Neural cell (in vitro differentiated cells): ENCODE measurements at regions not wholly inside any gene's neighbourhood (a gene's known extent, or its start where the extent isn't known, plus 50 kb on each side); places are given as distances from the start of the nearest gene placed in this dataset.

Source experiments
- H2AFZ ChIP-seq: fragments of 200-600, 300-800 bp; sonication (generic), shearing (Covaris generic); 2 replicates; pipeline ENCODE4 v1.6.0; 2014; ENCODE audit warnings: low read depth, mild to moderate bottlenecking, antibody characterized with exemption, low read length, moderate library complexity
- H3F3A ChIP-seq: fragments of 200-600 bp; shearing (Covaris generic); 2 replicates; pipeline ENCODE4 v1.6.1; 2016; ENCODE audit warnings: mild to moderate bottlenecking, moderate library complexity, mixed read lengths, antibody characterized with exemption, low read length; ENCODE audit not compliant: insufficient read depth, poor library complexity, severe bottlenecking
- H3K27ac ChIP-seq: fragments of 200-600, 300-800 bp; sonication (generic), shearing (Covaris generic); 2 replicates; pipeline ENCODE4 v1.5.1; 2014; ENCODE audit warnings: mild to moderate bottlenecking, low read length, moderate library complexity
- H3K27me3 ChIP-seq: fragments of 300-800, 200-600 bp; sonication (generic), shearing (Covaris generic); 2 replicates; pipeline ENCODE4 v1.6.0; 2014; ENCODE audit warnings: mild to moderate bottlenecking, low read depth, low read length, moderate library complexity; ENCODE audit not compliant: insufficient read depth
- H3K36me3 ChIP-seq: fragments of 300-800, 200-600 bp; sonication (generic), shearing (Covaris generic); 2 replicates; pipeline ENCODE4 v1.5.1; 2014; ENCODE audit warnings: mild to moderate bottlenecking, antibody characterized with exemption, low read length, moderate library complexity; ENCODE audit not compliant: insufficient read depth
- H3K4me2 ChIP-seq: fragments of 300-800, 200-600 bp; sonication (generic), shearing (Covaris generic); 2 replicates; pipeline ENCODE4 v1.6.0; 2014; ENCODE audit warnings: mild to moderate bottlenecking, low read length
- H3K4me3 ChIP-seq: fragments of 300-800, 200-600 bp; sonication (generic), shearing (Covaris generic); 2 replicates; pipeline ENCODE4 v1.5.1; 2014; ENCODE audit warnings: mild to moderate bottlenecking, low read length, moderate library complexity
- H3K79me2 ChIP-seq: fragments of 200-600 bp; shearing (Covaris generic); replicated peaks from 2 replicates; pipeline ENCODE4 v1.6.0; 2014; ENCODE audit warnings: mild to moderate bottlenecking, low read length, moderate library complexity; ENCODE audit not compliant: insufficient read depth
- H3K9ac ChIP-seq: fragments of 300-800, 200-600 bp; sonication (generic), shearing (Covaris generic); 2 replicates; pipeline ENCODE4 v1.6.1; 2016; ENCODE audit warnings: mild to moderate bottlenecking, low read length, mixed read lengths
- H3K9me2 ChIP-seq: fragments of 200-600 bp; shearing (Covaris generic); 2 replicates; pipeline ENCODE4 v1.6.1; 2016; ENCODE audit warnings: mild to moderate bottlenecking, low read length, mixed read lengths; ENCODE audit not compliant: insufficient read depth
- H3K9me3 ChIP-seq: fragments of 200-600, 300-800 bp; sonication (generic), shearing (Covaris generic); 2 replicates; pipeline ENCODE4 v1.6.1; 2016; ENCODE audit warnings: mild to moderate bottlenecking, mixed run types, low read length, moderate library complexity, mixed read lengths
- H4K20me1 ChIP-seq: fragments of 200-600 bp; shearing (Covaris generic); 2 replicates; pipeline ENCODE4 v1.6.1; 2016; ENCODE audit warnings: mild to moderate bottlenecking, mixed run types; ENCODE audit not compliant: insufficient read depth
- EP300 ChIP-seq: fragments of 450-650 bp; conservative IDR thresholded peaks from 2 replicates; pipeline ENCODE4 v1.6.1; 2014; ENCODE audit warnings: antibody characterized with exemption, mild to moderate bottlenecking, moderate library complexity; ENCODE audit not compliant: poor library complexity, severe bottlenecking
- EZH2 ChIP-seq: fragments of 200-600, 300-800 bp; shearing (Covaris generic), sonication (generic); IDR thresholded peaks from 2 replicates; pipeline ENCODE4 v1.6.1; 2014; ENCODE audit warnings: antibody characterized with exemption, low read length, borderline replicate concordance, mild to moderate bottlenecking; ENCODE audit not compliant: insufficient read depth, poor library complexity, severe bottlenecking
- MXI1 ChIP-seq: fragments of 450-650 bp; conservative IDR thresholded peaks from 2 replicates; pipeline ENCODE4 v1.6.1; 2014; ENCODE audit warnings: antibody characterized with exemption, mild to moderate bottlenecking; ENCODE audit not compliant: poor library complexity, severe bottlenecking
- POLR2AphosphoS5 ChIP-seq: IDR thresholded peaks from 2 replicates; pipeline ENCODE4 v1.6.1; 2012
- RAD21 ChIP-seq: fragments of 450-650 bp; conservative IDR thresholded peaks from 2 replicates; pipeline ENCODE4 v1.6.1; 2014; ENCODE audit warnings: antibody characterized with exemption, mild to moderate bottlenecking, moderate library complexity
- REST ChIP-seq: IDR thresholded peaks from 2 replicates; pipeline ENCODE4 v1.6.1; 2012; ENCODE audit warnings: borderline replicate concordance
- SMC3 ChIP-seq: fragments of 450-650 bp; conservative IDR thresholded peaks from 2 replicates; pipeline ENCODE4 v1.6.1; 2014; ENCODE audit warnings: antibody characterized with exemption, mild to moderate bottlenecking, moderate library complexity; ENCODE audit not compliant: poor library complexity
- TAF1 ChIP-seq: IDR thresholded peaks from 2 replicates; pipeline ENCODE4 v1.6.1; 2012; ENCODE audit warnings: low read depth
- TF ChIP-seq, protein P1 (sequence below): fragments of 450-650 bp; IDR thresholded peaks from 2 replicates; pipeline ENCODE4 v1.5.1; 2014; ENCODE audit warnings: antibody characterized with exemption, mild to moderate bottlenecking, moderate library complexity; ENCODE audit not compliant: poor library complexity, severe bottlenecking

DNA sequence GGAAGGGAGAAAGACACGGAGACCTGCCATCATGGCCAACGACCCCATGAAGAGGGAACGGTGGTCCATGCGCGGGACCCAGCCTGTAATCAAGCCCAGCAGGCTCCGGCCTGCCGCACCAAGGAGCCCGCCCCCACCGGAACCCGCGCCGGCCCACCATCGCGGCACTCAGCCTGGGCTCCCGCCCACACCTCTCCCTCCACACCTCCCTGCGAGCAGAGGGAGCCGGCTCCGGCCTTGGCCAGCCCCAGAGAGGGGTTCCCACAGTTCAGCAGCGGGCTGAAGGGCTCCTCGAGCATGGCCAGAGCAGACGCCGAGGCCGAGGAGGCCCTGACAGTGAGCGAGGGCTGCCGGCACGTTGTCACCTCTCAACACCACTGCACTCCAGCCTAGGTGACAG is 1302.8 kb upstream of the CNTN5 start:
- Histone ChIP-seq H4K20me1 (no peaks in the 10 kb centered on the region), H3K27me3 (no peaks in the 10 kb centered on the region), H3F3A (no peaks in the 10 kb centered on the region), H3K4me2 (no peak overlapping the region), H3K4me3 (no peak overlapping the region), H3K9me2 (no peaks in the 10 kb centered on the region), H2AFZ (no peak overlapping the region), H3K9ac (no peak overlapping the region), H3K36me3 (no peaks in the 10 kb centered on the region), H3K9me3 (no peaks in the 10 kb centered on the region), H3K79me2 (no peaks in the 10 kb centered on the region), H3K27ac (no peak overlapping the region)
- TF ChIP-seq SMC3 (no peak), EP300 (no peak), TAF1 (no peak)

- TF ChIP-seq RAD21 (no peak), TAF1 (no peak), POLR2AphosphoS5 (no peak), EP300 (no peak), SMC3 (no peak), MXI1 (no peak), REST (no peak), EZH2 (no peak)
- TF ChIP-seq, protein P1, sequence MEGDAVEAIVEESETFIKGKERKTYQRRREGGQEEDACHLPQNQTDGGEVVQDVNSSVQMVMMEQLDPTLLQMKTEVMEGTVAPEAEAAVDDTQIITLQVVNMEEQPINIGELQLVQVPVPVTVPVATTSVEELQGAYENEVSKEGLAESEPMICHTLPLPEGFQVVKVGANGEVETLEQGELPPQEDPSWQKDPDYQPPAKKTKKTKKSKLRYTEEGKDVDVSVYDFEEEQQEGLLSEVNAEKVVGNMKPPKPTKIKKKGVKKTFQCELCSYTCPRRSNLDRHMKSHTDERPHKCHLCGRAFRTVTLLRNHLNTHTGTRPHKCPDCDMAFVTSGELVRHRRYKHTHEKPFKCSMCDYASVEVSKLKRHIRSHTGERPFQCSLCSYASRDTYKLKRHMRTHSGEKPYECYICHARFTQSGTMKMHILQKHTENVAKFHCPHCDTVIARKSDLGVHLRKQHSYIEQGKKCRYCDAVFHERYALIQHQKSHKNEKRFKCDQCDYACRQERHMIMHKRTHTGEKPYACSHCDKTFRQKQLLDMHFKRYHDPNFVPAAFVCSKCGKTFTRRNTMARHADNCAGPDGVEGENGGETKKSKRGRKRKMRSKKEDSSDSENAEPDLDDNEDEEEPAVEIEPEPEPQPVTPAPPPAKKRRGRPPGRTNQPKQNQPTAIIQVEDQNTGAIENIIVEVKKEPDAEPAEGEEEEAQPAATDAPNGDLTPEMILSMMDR: no peak
- Histone ChIP-seq H3K4me3 (no peak overlapping the region), H3K36me3 (no peaks in the 10 kb centered on the region), H3K27ac (no peak overlapping the region), H3K79me2 (no peaks in the 10 kb centered on the region), H3K9ac (no peak overlapping the region), H3K9me2 (no peaks in the 10 kb centered on the region), H4K20me1 (no peaks in the 10 kb centered on the region), H3K4me2 (no peak overlapping the region), H3K27me3 (no peaks in the 10 kb centered on the region), H3K9me3 (no peaks in the 10 kb centered on the region), H3F3A (no peaks in the 10 kb centered on the region), H2AFZ (no peak overlapping the region)
Observed at GRCh38 chr11:97722065-97722464, 1298.7 kb upstream of the CNTN5 start.

- Histone ChIP-seq H3K27me3 (no peaks in the 10 kb centered on the region), H3K4me3 (no peak overlapping the region), H3K9me2 (no peaks in the 10 kb centered on the region), H3F3A (no peaks in the 10 kb centered on the region), H3K27ac (no peak overlapping the region), H3K36me3 (no peaks in the 10 kb centered on the region), H3K4me2 (no peak overlapping the region), H2AFZ (no peak overlapping the region), H4K20me1 (no peaks in the 10 kb centered on the region), H3K9me3 (no peaks in the 10 kb centered on the region), H3K79me2 (no peaks in the 10 kb centered on the region), H3K9ac (no peak overlapping the region)
- TF ChIP-seq REST: no peak
Observed at GRCh38 chr11:97722721-97723120, 1298.0 kb upstream of the CNTN5 start.
